ENCODE measurements at regions not wholly inside any gene's neighbourhood (a gene's known extent, or its start where the extent isn't known, plus 50 kb on each side); places are given as distances from the start of the nearest gene placed in this dataset.

- no peak for DNase-seq (ENCODE audit: low read depth, low spot score)
- POLR2A ChIA-PET: no interaction called here
- peaks cover 6% of the 10 kb centered on the region for H3K27me3 ChIP-seq (ENCODE audit: control insufficient read depth, insufficient read depth, low read length)
- no peak overlapping the region for H3K27ac ChIP-seq (ENCODE audit: low read depth, low read length)
- TF ChIP-seq CTCF (IDR thresholded peaks at IDR 0.05; ENCODE audit: low read depth, low read length): no peak
- no peak overlapping the region for H3K4me3 ChIP-seq (ENCODE audit: low read depth, low read length)
- CTCF ChIA-PET: interaction anchor here (1.4 kb wide), 1 partner anchor 10 kb away, joined by 4 read pairs; no protein-coding TSS in a partner anchor
- no peaks in the 10 kb centered on the region; the same call in 1 of the 2 replicates for H3K9me3 ChIP-seq (ENCODE audit: control insufficient read depth, insufficient read depth, low read length)
Measured at GRCh38 chr1:175877939-175878737, 134.7 kb upstream of the TNR start.

- ChIA-PET CTCF (no interaction called here), POLR2A (no interaction called here)
- no peak for DNase-seq (ENCODE audit: low read depth, low spot score)
- TF ChIP-seq CTCF (IDR thresholded peaks at IDR 0.05; ENCODE audit: low read depth, low read length): no peak
- Histone ChIP-seq H3K27me3 (ENCODE audit: control insufficient read depth, insufficient read depth, low read length) (peaks cover 6% of the 10 kb centered on the region), H3K9me3 (ENCODE audit: control insufficient read depth, insufficient read depth, low read length) (no peaks in the 10 kb centered on the region; the same call in 1 of the 2 replicates), H3K27ac (ENCODE audit: low read depth, low read length) (no peak overlapping the region), H3K4me3 (ENCODE audit: low read depth, low read length) (no peak overlapping the region)
Measured at GRCh38 chr1:175875556-175875955, 132.2 kb upstream of the TNR start.

- CTCF ChIA-PET: no interaction called here
- POLR2A ChIA-PET: no interaction called here
- no peak for TF ChIP-seq CTCF (IDR thresholded peaks at IDR 0.05; ENCODE audit: low read depth, low read length)
Measured at GRCh38 chr1:175874081-175874480, 130.7 kb upstream of the TNR start.

DNA sequence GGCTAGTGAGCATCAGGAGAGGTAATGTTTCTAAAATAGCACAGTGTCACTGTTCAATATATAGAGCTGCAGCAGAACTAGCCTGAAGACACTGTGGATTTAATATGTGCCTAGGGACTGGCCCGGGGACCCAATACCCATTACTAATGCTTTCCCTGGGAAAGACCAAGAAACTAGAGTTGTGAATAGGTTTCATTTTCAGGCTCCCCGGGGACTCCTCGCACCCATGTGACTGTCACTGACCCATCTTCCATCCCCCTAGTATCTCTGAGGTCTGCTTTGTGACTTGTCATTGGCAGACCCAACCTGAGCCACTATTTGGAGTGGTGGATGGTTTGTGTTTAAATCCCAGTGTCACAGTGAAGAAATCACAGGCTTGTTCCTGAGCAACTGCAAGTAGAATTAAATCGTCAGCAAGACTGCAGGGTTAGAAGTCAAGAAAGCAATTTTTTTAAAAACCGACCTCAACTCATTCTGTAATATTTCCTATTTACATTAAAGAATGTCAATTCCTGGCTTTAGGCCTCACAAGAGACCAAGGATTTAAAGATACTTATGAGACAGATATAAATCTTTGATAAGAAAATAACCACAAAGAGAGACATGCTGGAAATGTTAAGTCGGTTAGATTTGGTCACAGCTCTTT lies 130.0 kb upstream of the TNR start:
- H3K9me3 ChIP-seq (ENCODE audit: control insufficient read depth, insufficient read depth, low read length): no peaks in the 10 kb centered on the region; the same call in 1 of the 2 replicates
- ChIA-PET CTCF (interaction anchor here (0.5 kb wide), 1 partner anchor 222 kb away, joined by 3 read pairs; no protein-coding TSS in a partner anchor), POLR2A (no interaction called here)
- H3K27ac ChIP-seq (ENCODE audit: low read depth, low read length): no peak overlapping the region
- DNase-seq (ENCODE audit: low read depth, low spot score): no peak
- H3K27me3 ChIP-seq (ENCODE audit: control insufficient read depth, insufficient read depth, low read length): peaks cover 8% of the 10 kb centered on the region
- TF ChIP-seq CTCF (IDR thresholded peaks at IDR 0.05; ENCODE audit: low read depth, low read length): no peak
- no peak overlapping the region for H3K4me3 ChIP-seq (ENCODE audit: low read depth, low read length)

More at GRCh38 chr1:175874081-175874480, 130.7 kb upstream of the TNR start:
- Histone ChIP-seq H3K27ac (ENCODE audit: low read depth, low read length) (no peak overlapping the region), H3K4me3 (ENCODE audit: low read depth, low read length) (no peak overlapping the region), H3K27me3 (ENCODE audit: control insufficient read depth, insufficient read depth, low read length) (peaks cover 6% of the 10 kb centered on the region), H3K9me3 (ENCODE audit: control insufficient read depth, insufficient read depth, low read length) (no peaks in the 10 kb centered on the region; the same call in 1 of the 2 replicates)
- DNase-seq (ENCODE audit: low read depth, low spot score): no peak

DNA sequence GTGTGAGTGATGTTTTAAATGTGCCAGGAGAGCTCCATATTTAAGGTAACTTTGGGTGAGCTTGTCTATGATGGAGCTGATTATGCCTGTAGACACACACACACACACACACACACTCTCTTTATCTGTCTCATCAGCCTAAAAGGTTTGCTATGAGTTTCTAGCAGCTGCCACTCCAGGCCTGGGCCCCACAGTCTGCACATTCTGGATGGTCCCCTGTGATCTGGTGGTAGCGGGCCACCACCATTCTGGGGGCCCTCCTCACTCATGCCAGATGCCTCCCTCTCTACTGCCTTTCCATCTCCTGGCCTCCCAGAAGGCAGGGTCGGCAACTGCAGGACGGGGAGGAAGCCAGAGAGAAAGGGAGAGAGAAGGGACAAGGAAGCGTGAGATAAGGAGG lies 129.2 kb upstream of the TNR start:
- peaks cover 8% of the 10 kb centered on the region for H3K27me3 ChIP-seq (ENCODE audit: control insufficient read depth, insufficient read depth, low read length)
- no peaks in the 10 kb centered on the region for H3K9me3 ChIP-seq (ENCODE audit: control insufficient read depth, insufficient read depth, low read length)
- no peak for DNase-seq (ENCODE audit: low read depth, low spot score)
- ChIA-PET POLR2A (no interaction called here), CTCF (interaction anchor here (0.7 kb wide), 1 partner anchor 16 kb away, joined by 3 read pairs; no protein-coding TSS in a partner anchor)
- no peak for TF ChIP-seq CTCF (IDR thresholded peaks at IDR 0.05; ENCODE audit: low read depth, low read length)
- no peak overlapping the region for H3K4me3 ChIP-seq (ENCODE audit: low read depth, low read length)
- no peak overlapping the region for H3K27ac ChIP-seq (ENCODE audit: low read depth, low read length)

All from AG04450 (cell line).